Stimulated activated naive CD8-positive, alpha-beta T cell treated with anti-CD3 and anti-CD28 coated beads, Interleukin-15, Interleukin-2, amounts not matched to agents 100 U/mL and 50 U/mL, for 24 hours (primary cell): ENCODE measurements at regions not wholly inside any gene's neighbourhood (a gene's known extent, or its start where the extent isn't known, plus 50 kb on each side); places are given as distances from the start of the nearest gene placed in this dataset.
A peak's percentile ranks its signal among the peaks of the same experiment; 100 is the strongest.

ENCODE experiments used
- ATAC-seq: fragments of 150-1000 bp; cut with Tn5 transposase; one replicate; pipeline ENCODE4 v1.10.0; 2021
- DNase-seq: peaks from one replicate; pipeline ENCODE4 v3.0.0; 2021

DNA sequence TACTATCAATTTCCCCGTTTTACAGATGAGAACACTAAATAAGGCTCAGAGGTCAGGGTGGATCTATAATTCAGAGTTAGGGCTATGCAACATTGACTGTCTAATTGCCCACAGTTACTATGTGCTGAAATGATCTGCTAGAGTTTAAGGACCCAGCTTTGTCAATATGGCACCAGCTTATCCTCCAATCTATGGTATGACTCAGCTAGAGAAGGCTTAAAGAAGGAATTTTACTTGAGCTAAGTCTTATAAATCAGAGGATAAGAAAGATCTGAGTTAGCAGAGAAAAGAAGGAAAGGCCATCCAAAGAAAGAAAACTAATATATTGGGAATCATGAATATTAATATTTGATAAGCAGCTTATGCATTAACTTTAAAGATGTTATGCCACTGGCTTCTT lies 78.1 kb downstream of the ASB9 start:
- DNase-seq = no peak
- ATAC-seq = no peak

- DNase-seq (no peak), ATAC-seq (no peak)
These were observed 81.8 kb downstream of the ASB9 start for GRCh38 chrX:15188039-15188438.

DNA sequence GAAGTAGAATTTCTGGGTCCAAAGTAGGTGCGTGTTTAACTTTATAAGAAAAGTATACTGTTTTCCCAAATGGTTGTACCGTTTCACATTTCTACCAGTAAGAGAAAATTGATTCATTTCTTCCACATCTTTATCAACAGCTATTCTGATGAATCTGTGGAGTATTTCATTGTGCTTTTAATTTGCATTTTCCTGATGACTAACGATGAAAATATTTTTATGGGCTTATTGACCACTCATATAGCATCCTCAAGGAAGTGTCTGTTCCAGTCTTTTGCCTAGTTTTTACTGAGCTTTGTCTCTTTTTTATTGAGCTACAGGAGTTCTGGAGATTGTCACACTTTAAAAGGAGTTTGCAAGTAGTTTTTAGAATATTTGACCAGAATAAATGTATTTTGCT lies 92.6 kb downstream of the ASB9 start:
- ATAC-seq = no peak
- no peak for DNase-seq

DNA sequence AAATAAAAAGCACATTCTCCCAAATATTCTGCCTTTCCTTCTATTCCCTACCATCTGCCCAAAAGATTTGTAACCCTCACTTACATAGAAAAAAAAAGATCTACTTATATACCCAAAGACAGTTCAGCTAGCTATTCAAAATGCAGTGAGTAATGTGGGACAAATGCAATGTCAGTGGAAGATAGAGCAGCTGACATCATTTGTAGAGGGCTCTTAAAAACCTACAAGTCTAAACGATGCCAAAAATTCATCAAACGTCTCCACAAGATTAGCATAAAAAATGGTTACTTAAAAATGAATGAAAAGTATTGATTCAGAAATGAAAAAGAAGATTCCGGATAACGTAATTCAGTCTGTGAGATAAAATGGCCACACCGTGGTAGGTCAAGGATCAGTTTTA lies 96.5 kb downstream of the ASB9 start:
- ATAC-seq (no peak), DNase-seq (no peak)

GRCh38 chrX:15170927-15171326 lies 99.0 kb downstream of the ASB9 start:
- DNase-seq (no peak), ATAC-seq (no peak)

GRCh38 chrX:15167826-15168225 lies 102.1 kb downstream of the ASB9 start:
- no peak for ATAC-seq

DNA sequence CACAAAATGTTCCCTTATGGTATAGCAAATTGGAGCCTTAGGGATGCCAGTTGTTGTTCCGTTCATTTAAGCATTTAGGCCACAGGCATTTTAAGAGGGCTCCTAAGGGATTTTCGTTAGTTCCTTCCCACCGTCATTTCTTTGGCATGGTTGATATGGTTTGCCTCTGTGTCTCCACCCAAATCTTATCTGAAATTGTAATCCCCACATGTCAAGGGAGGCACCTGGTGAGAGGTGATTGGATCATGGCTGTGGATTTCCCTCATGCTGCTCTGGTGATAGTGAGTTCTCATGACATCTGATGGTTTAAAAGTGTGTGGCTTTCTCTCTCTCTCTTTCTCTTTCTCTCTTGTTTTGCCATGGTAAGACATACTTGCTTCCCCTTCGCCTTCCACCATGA lies 104.1 kb downstream of the ASB9 start:
- no peak for ATAC-seq
- no peak for DNase-seq

More at GRCh38 chrX:15167826-15168225, 102.1 kb downstream of the ASB9 start:
- DNase-seq = no peak

- DNase-seq = no peak
- ATAC-seq = no peak
These were observed 106.8 kb downstream of the ASB9 start for GRCh38 chrX:15163131-15163530.

DNA sequence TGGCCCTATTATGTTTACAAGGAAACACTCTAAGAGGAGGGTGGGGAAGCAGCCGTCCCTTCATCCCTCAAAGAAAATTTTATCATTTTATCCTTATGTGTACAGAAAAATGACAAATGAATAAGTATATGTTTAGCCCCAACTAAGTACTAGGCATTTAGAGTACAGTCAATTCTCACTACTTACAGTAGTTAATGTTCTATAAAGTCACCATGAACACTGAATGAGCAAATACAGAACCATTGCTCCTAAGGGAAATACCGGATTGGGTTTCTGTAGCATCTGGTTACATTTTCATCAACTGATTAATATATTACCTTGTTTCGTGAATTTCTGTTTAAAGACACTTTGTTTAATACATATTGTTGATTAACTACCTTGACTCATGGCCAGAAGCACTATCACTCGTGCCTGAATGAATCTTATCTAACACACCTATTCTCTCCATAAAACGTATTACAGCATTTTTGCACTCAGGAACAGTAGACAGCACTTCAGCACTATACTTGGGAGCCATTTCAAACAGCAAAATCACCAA lies 109.3 kb downstream of the ASB9 start:
- no peak for ATAC-seq
- DNase-seq = no peak

DNA sequence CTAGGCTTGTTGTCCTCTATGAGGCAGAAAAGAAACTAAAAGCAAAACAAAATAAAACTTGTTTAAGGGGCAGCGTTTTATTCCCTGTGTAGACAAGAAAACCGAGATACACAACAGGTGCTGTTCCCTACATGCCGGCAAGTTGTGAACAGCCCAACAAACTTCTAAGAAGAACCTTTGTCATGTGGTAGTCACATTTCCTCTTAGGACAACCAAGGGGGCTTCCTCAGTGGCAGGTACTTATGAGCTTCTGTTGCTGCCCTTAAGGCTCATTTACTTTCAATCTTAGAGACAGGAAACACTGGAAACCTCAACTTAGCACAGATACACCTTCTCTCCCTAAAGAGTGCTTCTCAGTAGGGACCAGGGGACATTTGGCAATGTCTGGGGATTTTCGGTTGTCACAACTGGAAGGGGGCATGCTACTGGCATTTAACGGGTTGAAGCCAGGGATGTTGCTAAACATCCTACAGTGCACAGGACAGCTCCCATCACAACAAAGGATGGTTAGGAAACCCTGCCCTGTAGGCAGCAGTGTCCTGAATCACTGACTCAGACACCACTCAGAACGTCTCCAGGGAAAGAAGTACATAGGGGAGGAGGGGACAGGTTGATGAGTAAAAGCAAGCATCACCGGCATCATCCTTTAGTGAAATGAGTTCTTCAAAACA lies 111.0 kb downstream of the ASB9 start:
- DNase-seq = peak; percentile 17
- peak; percentile 92 for ATAC-seq

- DNase-seq (no peak), ATAC-seq (peak; percentile 12)
These were observed 111.5 kb downstream of the ASB9 start for GRCh38 chrX:15158350-15158735.

GRCh38 chrX:15157624-15158023 lies 112.3 kb downstream of the ASB9 start:
- DNase-seq (no peak), ATAC-seq (no peak)

DNA sequence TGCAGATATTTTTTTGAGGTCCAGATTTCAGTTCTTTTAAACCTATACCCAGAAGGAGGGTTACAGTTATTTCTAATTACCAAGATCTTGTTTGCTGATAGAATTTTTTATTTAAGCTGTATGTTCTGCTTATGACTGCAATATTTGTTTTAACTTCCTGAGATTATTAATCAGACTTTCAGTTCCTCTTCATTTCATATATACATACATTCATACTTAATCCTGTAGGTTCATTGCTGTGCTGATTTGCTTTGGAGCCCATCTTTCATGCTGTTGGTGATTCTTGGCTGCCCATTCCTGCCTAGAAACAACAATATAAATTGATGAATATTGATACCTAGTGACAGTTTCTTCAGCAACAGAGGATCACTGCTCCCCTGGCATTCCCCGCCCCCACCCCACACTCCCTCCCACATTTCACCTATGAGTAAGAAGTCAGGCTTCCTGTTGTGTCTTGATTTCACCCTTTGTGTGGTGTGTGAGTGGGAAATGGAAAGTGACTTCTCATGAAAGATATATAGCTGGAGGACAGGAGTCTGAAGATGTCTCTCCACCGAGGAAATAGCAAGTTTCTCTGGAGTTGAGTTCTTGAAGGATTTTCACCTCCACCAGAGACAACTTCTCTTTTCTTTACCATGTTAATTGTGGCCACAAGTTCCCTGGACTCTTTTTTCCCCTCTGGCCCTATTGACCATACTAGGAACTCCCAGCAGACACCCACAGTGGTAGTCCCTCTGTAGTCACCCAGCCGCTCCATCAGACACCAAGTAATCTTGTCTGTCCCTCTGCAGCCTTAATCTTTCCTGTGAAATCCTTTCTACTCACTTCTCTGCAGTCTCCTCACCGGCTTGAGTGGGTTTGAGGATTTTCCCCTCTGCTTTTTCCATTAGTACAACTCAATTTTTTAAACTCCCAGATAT lies 118.4 kb downstream of the ASB9 start:
- DNase-seq (peak; percentile 22), ATAC-seq (peak; percentile 96)

GRCh38 chrX:15150586-15150985 lies 119.3 kb downstream of the ASB9 start:
- ATAC-seq = no peak

DNA sequence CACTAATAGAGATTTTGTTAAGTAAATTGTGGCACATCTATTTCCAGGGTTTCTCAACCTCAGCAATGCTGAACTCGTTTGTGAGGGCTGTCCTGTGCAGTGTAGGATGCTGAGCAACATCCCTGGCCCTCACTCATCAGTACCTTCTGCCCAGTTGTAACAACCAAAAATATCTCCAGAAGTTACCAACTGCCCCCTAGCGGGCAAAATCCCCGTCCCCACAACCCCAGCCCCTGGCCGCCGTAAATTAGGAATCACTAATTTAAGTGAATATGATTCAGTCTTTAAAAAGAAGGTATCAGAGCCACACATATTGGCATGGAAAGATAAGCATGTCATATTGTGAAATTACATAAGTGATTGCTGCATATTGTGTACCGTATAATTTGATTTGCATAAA lies 123.4 kb downstream of the ASB9 start:
- no peak for ATAC-seq
- DNase-seq = peak; percentile 40

More at GRCh38 chrX:15150586-15150985, 119.3 kb downstream of the ASB9 start:
- no peak for DNase-seq

- ATAC-seq (no peak), DNase-seq (no peak)
These were observed 126.1 kb downstream of the ASB9 start for GRCh38 chrX:15143825-15144121.

DNA sequence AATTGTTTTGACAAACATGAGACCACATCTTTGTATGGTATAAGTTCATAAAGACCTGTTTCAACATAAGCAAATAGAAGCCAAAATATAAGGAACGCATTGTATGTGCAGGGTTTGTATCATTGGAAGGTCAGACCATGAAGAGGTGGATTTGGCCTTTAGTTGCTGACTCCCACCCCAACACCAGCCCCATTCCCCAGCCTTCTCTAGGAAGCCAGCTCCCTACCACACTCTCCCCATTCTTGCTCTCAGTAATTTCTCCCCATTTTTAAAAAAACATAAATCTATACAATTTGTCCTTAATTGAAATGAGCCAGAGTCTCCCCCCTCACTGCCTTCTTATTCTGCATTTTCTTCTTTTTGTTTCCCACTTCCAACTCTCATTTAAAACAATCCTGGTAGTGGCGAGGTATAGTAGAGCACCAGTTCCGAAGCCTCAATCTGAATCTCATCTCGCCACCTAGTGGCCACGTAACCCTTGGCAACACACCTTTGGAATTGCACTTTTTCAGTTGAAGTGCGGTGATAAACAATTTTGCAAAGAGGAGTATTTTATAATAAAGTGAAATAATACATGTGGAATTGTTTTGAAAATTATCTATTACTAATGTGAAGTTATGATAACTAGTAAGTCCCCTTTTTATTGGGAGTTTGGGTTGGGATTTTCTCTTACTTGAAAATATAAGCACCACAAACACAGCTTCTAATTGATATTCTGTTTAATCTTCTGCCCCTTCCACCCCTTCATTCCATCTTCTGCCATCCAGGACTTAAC lies 126.6 kb downstream of the ASB9 start:
- ATAC-seq = no peak
- DNase-seq = peak; percentile 56

DNA sequence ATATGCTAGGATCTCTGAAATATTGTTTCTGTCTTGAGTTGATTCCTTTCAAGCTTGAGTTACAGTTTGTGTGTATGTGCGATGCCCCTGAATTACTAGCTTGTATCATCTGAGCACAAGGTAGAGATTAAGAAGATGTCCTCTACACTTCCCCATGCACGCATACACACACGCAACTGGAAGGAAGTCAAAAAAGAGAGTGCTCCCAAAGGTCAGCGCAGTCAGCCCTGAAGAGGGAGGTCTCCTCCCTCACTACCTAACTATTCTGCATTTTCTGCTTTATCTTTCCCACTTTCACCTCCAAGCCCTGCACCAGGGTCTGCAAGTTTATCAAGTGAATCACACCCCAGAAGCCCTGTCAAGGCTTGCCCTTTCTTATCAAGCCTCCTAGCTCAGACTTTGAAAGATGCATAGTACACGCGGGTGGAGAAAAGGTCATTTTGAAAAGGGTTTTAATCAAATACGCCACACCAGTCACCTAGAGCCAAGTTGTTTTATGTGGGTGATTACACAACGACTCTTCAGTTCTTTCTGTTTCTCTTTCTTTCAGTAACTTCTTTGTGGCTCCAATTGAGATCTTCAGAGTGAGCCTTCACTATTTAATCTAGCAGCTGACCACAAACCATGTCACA lies 127.7 kb downstream of the ASB9 start:
- peak; percentile 82 for ATAC-seq
- DNase-seq = peak; percentile 6

- DNase-seq (no peak), ATAC-seq (no peak)
These were observed 133.1 kb downstream of the ASB9 start for GRCh38 chrX:15136795-15137194.

DNA sequence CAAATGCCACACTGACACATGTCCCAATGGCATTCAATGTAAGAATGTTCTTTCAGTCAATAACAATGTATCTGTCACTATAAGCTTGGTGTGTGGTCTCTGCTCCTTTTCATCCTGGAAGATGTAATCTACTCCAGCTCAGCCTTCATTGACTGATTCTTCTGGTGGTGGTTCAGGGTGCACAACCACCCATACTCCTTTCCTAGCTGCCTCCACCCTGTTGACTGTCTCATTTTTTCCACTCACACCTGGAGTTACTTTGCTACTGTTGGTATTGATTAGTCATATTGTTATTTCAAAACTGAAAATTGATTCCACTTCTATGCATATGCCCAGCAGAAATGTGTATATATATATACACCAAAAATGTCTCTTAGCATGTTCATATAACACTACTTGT lies 140.5 kb downstream of the ASB9 start:
- ATAC-seq (peak; percentile 77), DNase-seq (no peak)

DNA sequence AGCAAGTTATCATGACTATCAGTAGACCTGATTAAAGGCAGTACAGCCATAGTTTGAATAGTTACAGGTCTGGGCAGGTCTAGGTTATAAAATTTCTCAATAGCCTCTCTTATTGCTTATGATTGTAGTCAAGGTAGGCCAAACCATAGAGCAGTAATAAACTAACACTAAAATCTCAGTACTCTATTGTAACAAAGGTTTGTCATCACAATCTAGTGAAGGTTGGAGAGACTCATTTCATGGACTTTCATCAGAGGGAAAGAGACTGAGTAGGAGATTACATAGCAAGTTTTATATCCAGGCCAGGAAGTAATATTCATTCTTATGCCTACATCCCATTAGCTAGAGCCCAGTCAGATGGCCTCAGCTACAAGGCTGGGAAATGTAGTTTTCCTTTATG lies 141.0 kb downstream of the ASB9 start:
- DNase-seq = no peak
- ATAC-seq = no peak

GRCh38 chrX:15127010-15127409 lies 142.9 kb downstream of the ASB9 start:
- no peak for ATAC-seq

More at GRCh38 chrX:15127010-15127409, 142.9 kb downstream of the ASB9 start:
- DNase-seq = no peak
